ENCODE measurements at regions not wholly inside any gene's neighbourhood (a gene's known extent, or its start where the extent isn't known, plus 50 kb on each side); places are given as distances from the start of the nearest gene placed in this dataset.
A peak's percentile ranks its signal among the peaks of the same experiment; 100 is the strongest.

GRCh38 chr5:133853646-133854365 lies 114.6 kb downstream of the C5orf15 start:
- peaks cover 10% of the 10 kb centered on the region for H3K4me1 ChIP-seq
- no peaks in the 10 kb centered on the region for H3K9me3 ChIP-seq (replicated peaks)
- no peak overlapping the region for H3K27ac ChIP-seq
- no peak for DNase-seq
- no peaks in the 10 kb centered on the region for H3K27me3 ChIP-seq
- no peak overlapping the region for H3K4me3 ChIP-seq
- H3K36me3 ChIP-seq: no peaks in the 10 kb centered on the region

GRCh38 chr5:133851521-133851920 lies 116.9 kb downstream of the C5orf15 start:
- H3K4me1 ChIP-seq: peaks cover 21% of the 10 kb centered on the region
- no peak overlapping the region for H3K27ac ChIP-seq
- no peak for DNase-seq
- H3K4me3 ChIP-seq: no peak overlapping the region
- H3K27me3 ChIP-seq: no peaks in the 10 kb centered on the region
- H3K9me3 ChIP-seq (replicated peaks): no peaks in the 10 kb centered on the region
- no peaks in the 10 kb centered on the region for H3K36me3 ChIP-seq

DNA sequence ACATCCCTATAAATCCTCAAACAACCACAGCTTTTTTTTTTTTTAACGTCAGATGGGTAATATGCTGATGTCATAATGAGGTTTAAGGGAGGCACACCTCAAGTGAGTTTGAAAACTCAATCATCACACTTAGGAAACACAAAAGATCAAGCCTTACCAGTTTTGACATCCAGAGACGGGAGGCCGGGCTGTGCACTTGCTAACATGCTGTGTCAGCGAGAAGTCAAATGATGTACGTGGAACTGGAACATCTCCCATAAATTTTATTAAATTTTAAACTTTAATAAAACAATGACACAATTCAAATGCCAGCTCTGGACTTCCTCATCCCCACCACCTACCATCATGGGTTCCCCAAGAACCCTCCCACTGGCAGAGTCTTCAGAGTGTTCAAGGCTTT lies 117.6 kb downstream of the C5orf15 start:
- Histone ChIP-seq H3K4me3 (no peak overlapping the region), H3K27ac (no peak overlapping the region), H3K27me3 (no peaks in the 10 kb centered on the region), H3K4me1 (peaks cover 21% of the 10 kb centered on the region), H3K36me3 (no peaks in the 10 kb centered on the region), H3K9me3 (replicated peaks) (no peaks in the 10 kb centered on the region)
- no peak for DNase-seq

- H3K9me3 ChIP-seq (replicated peaks): no peaks in the 10 kb centered on the region
- peaks cover 31% of the 10 kb centered on the region for H3K4me1 ChIP-seq
- H3K36me3 ChIP-seq: no peaks in the 10 kb centered on the region
- no peaks in the 10 kb centered on the region for H3K27me3 ChIP-seq
- DNase-seq: no peak
- H3K27ac ChIP-seq: peak overlapping the region; percentile 35
- no peak overlapping the region for H3K4me3 ChIP-seq
Observed at GRCh38 chr5:133849116-133849515, 119.3 kb downstream of the C5orf15 start.

- Histone ChIP-seq H3K36me3 (no peaks in the 10 kb centered on the region), H3K27ac (peak overlapping the region; percentile 35)
- DNase-seq: peak; percentile 84 to 88
Observed at GRCh38 chr5:133848341-133848811, 120.0 kb downstream of the C5orf15 start.

GRCh38 chr5:133847886-133848285 lies 120.5 kb downstream of the C5orf15 start:
- peak overlapping the region; percentile 35; the same call in 1 of the 2 replicates for H3K27ac ChIP-seq
- peaks cover 42% of the 10 kb centered on the region for H3K4me1 ChIP-seq
- H3K27me3 ChIP-seq: no peaks in the 10 kb centered on the region
- DNase-seq: no peak
- no peaks in the 10 kb centered on the region for H3K36me3 ChIP-seq
- no peak overlapping the region for H3K4me3 ChIP-seq
- no peaks in the 10 kb centered on the region for H3K9me3 ChIP-seq (replicated peaks)

More at GRCh38 chr5:133848341-133848811, 120.0 kb downstream of the C5orf15 start:
- no peak overlapping the region for H3K4me3 ChIP-seq
- no peaks in the 10 kb centered on the region for H3K27me3 ChIP-seq
- peaks cover 38% of the 10 kb centered on the region for H3K4me1 ChIP-seq
- H3K9me3 ChIP-seq (replicated peaks): no peaks in the 10 kb centered on the region

DNA sequence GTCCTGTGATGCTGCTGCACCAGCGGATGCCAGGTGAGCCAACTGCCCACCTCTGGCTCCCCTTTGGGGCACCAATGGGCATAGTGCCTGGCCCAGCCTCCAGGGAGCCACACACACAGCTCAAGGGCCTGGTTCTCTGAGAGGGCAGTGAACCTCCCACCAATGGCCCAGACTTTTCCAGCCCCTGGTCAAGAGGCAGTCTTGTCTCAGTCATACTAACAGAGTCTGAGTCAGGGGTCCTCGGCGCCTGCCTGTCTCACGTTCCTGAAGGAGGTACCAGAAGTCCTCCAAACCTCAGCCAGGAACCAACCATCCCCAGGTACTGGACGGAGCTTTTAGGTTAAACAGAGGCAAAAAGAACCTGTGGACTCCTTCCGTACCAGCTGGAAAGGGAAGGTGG lies 121.1 kb downstream of the C5orf15 start:
- Histone ChIP-seq H3K27ac (no peak overlapping the region), H3K36me3 (no peaks in the 10 kb centered on the region), H3K27me3 (no peaks in the 10 kb centered on the region), H3K4me1 (peaks cover 47% of the 10 kb centered on the region), H3K4me3 (no peak overlapping the region), H3K9me3 (replicated peaks) (no peaks in the 10 kb centered on the region)
- DNase-seq: no peak

- Histone ChIP-seq H3K4me3 (no peak overlapping the region), H3K4me1 (peaks cover 53% of the 10 kb centered on the region), H3K27me3 (no peaks in the 10 kb centered on the region), H3K36me3 (no peaks in the 10 kb centered on the region), H3K27ac (no peak overlapping the region), H3K9me3 (replicated peaks) (no peaks in the 10 kb centered on the region)
- DNase-seq: no peak
Observed at GRCh38 chr5:133846478-133847226, 121.8 kb downstream of the C5orf15 start.

GRCh38 chr5:133845271-133845670 lies 123.2 kb downstream of the C5orf15 start:
- Histone ChIP-seq H3K4me3 (no peak overlapping the region), H3K4me1 (peaks cover 54% of the 10 kb centered on the region), H3K27me3 (no peaks in the 10 kb centered on the region), H3K9me3 (replicated peaks) (no peaks in the 10 kb centered on the region), H3K36me3 (no peaks in the 10 kb centered on the region), H3K27ac (no peak overlapping the region)
- DNase-seq: no peak

DNA sequence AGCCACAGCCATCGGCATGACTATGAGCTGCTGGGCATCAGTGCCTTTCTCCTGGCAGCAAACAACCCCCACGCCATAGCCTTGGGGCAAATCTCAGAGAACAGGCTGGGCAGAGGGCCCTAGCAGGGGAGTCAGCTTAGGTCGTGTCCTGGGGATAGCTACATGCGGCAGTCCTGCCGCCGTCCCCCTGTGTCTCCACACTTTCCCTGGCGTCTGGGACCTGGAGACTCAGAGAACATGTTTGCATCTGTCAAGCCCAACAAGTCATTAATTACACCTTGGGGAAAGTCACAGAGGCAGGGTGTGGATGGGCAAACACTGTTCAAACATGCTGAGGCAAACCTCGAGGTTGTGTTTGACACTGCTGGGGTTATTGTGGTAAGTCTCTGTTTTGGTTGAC lies 123.6 kb downstream of the C5orf15 start:
- Histone ChIP-seq H3K27ac (no peak overlapping the region), H3K36me3 (no peaks in the 10 kb centered on the region), H3K27me3 (no peaks in the 10 kb centered on the region), H3K9me3 (replicated peaks) (no peaks in the 10 kb centered on the region), H3K4me1 (peaks cover 54% of the 10 kb centered on the region), H3K4me3 (no peak overlapping the region)
- no peak for DNase-seq

GRCh38 chr5:133843911-133844310 lies 124.5 kb downstream of the C5orf15 start:
- Histone ChIP-seq H3K4me1 (peaks cover 48% of the 10 kb centered on the region), H3K9me3 (replicated peaks) (no peaks in the 10 kb centered on the region), H3K27me3 (no peaks in the 10 kb centered on the region), H3K27ac (peak overlapping the region; percentile 82), H3K36me3 (no peaks in the 10 kb centered on the region), H3K4me3 (no peak overlapping the region)
- DNase-seq: peak; percentile 41 to 67

DNA sequence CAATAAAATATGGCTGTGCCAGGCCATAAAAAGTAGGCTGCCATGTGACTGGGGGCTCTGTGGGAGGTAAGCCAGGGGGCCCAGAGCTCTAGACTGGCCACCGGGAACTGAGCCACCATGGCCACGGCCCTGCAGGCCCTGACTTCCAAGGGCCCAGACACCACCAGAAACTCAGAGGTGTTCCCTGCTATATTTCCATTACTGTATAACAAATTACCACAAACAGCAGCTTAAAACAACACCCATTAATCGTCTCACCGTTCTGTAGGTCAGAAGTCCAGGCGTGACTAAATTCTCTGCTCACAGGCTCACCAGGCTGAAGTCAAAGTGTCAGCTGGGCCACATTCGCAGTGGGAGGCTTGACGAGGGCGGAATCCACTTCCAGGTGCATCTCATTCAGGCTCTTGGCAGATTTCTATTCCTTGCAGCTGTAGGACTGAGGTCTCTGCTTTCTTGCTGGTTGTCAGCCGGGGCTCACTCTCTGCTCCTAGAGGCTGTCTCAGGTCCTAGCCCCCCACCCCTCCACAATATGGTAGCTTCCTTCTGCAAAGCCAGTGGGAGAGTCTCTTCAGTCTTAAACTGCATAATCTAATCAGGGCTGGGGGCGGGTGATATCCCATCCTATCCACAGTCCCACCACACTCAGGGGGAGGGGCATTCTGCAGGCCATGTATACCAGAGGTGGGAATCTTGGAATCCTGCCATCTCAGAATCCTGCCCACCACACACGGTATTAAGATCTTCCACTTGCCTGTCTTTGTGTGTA lies 125.4 kb downstream of the C5orf15 start:
- peak overlapping the region; percentile 26 for H3K4me3 ChIP-seq
- no peaks in the 10 kb centered on the region for H3K9me3 ChIP-seq (replicated peaks)
- peak; percentile 90 to 94 for DNase-seq
- peaks cover 39% of the 10 kb centered on the region for H3K4me1 ChIP-seq
- H3K27me3 ChIP-seq: no peaks in the 10 kb centered on the region
- H3K36me3 ChIP-seq: no peaks in the 10 kb centered on the region
- peak overlapping the region; percentile 82 for H3K27ac ChIP-seq

DNA sequence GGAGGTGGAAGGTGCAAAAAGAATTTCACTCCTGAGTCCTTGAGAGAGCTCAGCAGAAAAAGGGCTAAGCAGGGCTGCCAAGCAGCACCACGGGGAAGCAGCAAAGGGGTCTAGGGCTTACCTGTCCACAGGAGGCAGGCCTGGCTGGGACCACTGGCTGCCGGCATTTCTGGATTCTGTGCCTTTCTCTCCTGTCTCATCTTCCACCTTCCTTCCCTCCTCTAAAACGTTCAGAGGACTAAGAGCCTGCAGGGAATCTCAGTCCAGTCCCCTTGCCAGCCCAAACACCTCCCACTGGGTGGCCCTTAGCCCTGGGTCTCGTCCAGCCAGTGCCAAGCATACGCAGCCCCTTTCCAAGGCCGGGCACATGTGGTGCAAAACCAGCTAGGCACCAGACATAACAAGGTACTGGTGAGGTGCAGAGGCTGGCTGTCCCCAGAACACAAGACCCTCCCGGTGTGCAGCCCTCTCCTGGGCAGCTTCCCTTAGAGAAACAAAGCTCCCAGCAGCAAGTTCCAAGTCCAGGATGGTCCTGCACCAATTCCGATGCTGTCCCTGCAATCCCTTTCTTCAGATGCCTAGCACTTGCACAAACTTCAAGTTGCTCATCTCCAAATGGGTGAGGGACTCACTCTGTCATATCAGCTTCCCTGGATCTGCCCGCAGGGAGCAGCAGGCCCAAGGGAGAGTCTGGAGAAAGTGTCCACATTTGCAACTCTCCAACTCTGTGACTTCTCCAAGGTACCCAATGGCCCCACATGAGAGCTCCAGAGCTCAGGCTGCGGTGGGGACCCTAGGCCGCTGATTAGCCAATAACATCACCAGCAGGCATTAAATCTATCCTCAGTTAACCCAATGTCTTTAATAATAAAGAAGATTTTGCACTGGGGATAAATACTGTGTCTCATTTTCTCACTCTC lies 126.3 kb downstream of the C5orf15 start:
- DNase-seq: peak in 1 of 2 experiments; percentile 36

GRCh38 chr5:133840168-133840567 lies 128.3 kb downstream of the C5orf15 start:
- Histone ChIP-seq H3K9me3 (replicated peaks) (no peaks in the 10 kb centered on the region), H3K4me3 (no peak overlapping the region), H3K27me3 (no peaks in the 10 kb centered on the region), H3K4me1 (peaks cover 34% of the 10 kb centered on the region), H3K27ac (no peak overlapping the region), H3K36me3 (no peaks in the 10 kb centered on the region)
- no peak for DNase-seq

More for the DNA sequence above, 126.3 kb downstream of the C5orf15 start:
- Histone ChIP-seq H3K27me3 (no peaks in the 10 kb centered on the region), H3K27ac (peak overlapping the region; percentile 82), H3K4me1 (peaks cover 36% of the 10 kb centered on the region), H3K9me3 (replicated peaks) (no peaks in the 10 kb centered on the region), H3K36me3 (no peaks in the 10 kb centered on the region), H3K4me3 (peak overlapping the region; percentile 26)

Data from SJCRH30 (cell line).